UCSD-AML1 (cell line): ENCODE measurements at regions not wholly inside any gene's neighbourhood (a gene's known extent, or its start where the extent isn't known, plus 50 kb on each side); places are given as distances from the start of the nearest gene placed in this dataset.
"Not testable (repeated sequence)": the region's sequence is repeated elsewhere in the genome, so short reads cannot be mapped to it uniquely, and the experiment has no call there.

Source experiments
- DNase-seq: peaks from one replicate; lab custom pipeline; 2025; ENCODE audit not compliant: unreplicated experiment; lab: John Stamatoyannopoulos, UW

DNA sequence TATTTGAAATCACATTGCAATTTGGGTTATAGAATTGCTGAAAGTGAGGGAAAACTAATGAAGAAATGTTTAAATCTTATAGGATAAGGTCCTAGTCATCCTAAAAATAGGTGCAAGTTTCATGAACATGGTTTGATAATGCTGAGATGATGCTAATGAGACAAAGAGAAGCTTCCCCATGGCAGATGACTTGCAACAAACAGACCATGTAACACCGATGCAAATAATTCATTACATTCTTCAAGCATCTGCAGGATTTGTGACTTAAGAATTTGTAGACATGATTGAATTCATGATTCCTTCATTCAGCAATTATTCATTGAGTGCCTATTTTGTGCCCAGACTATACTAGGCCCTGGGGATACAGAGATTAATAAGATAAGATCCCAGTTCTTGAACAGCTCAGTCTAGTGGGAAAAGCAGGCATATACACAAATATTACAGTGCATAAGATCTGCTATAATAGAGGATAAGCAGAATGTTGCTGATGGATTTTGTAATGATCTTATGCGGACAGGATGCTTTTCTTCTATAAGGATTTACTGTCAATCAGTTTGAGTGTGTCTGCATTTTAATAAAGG lies 367.9 kb upstream of the GBE1 start:
- no peak for DNase-seq

DNA sequence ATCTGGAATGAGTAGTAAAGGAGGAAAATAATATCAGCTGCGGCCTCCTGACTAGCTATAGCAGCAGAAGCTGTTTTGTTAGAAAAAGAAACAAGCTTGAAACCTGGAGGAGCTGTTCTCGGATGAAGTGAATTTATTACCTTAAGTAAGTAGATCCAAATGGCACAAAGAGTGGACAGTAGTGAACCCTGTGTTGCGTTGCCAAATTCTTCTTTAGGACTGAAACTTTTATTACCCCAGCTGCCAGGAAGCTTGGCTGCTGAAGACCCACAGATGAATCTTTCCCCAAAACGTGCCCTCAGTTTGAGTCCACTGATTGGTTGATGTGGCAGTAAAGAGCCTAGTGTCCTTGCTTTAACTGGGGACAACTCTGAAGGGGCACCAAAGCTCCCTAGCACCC lies 366.8 kb upstream of the GBE1 start:
- peak; percentile 8 for DNase-seq

DNA sequence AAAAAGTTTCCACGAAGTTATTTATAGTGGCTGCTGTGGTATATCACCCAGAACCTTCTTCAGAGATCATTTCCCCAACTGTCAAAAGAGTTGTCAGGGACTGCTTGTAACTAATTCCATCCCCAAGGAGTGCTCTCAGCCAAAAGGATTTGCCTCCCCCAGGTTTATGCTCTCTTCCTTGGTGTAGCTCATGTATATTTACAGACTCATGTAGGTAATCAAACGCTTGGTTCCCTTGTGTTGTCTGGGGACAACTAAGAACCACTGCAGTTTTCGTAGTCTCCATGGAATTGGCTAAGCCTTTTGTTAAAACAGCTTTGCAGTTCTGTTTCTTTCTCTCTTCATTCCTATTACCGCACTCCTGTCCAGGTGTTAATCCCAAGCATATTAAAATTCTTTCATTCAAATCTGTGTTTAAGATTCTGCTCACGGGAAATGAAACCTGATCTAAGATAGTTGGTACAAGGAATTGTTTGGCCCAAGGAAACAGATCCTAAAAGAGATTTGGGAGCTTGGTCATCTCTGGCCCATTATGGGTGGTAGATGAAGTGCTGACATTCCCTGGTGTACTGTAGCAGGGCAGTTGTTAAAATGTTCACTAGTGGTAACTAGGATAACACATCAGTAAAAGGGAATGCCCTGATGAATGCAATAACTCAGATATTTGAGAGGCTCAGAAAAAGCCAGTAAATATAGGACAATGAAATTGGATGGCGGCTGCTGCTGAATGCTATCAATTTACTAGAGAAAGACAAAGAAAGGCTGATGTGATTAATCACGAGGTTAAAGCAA lies 361.3 kb upstream of the GBE1 start:
- DNase-seq = no peak

DNA sequence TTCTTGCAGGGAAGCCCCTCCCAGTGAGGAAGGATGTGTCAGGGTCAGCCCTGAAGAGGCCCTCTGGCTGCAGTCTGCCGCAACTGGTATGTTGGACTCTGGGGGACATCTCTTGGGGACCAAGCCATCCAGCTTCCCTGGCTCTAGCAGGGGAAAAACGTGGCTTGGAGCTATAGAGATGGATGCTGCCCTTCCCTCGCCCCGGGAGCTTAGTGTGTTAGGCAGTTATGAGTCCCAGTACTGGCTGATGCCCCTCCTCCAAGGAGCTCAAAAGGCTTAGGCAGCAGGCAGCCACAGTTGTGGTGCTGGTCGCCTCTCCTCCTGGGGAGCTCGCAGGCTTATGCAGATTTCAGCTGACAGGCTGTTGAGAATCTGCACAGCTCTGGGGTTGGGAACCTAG lies 353.1 kb upstream of the GBE1 start:
- DNase-seq = no peak

DNA sequence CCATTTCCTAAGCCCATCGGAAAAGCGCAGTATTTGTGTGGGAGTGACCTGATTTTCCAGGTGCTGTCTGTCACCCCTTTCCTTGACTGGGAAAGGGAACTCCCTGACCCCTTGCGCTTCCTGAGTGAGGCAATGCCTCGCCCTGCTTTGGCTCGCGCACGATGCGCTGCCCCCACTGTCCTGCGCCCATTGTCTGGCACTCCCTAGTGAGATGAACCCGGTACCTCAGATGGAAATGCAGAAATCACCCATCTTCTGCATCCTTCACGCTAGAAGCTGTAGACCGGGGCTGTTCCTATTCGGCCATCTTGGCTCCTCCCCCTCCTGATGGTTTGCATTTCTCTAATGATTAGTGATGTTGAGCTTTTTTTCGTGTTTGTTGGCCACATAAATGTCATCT lies 349.3 kb upstream of the GBE1 start:
- DNase-seq = not testable (repeated sequence)

DNA sequence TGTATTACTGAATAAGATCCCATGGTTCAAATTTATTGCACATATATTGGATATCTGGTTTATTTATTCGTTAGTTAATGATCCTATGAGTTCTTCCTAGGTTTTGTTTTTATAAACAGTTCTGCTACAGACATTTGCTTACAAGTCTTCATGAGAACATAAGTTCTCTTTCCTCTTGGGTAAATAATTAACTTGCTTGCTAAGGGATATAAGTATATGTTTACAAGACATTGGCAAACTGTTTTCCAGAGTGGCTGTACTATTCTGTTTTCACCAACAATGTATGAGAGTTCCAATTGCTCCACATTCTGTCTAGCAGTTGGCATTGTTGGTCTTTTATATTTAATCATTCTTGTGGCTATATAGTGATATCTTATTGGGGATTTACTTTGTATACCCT lies 341.8 kb upstream of the GBE1 start:
- DNase-seq = no peak

DNA sequence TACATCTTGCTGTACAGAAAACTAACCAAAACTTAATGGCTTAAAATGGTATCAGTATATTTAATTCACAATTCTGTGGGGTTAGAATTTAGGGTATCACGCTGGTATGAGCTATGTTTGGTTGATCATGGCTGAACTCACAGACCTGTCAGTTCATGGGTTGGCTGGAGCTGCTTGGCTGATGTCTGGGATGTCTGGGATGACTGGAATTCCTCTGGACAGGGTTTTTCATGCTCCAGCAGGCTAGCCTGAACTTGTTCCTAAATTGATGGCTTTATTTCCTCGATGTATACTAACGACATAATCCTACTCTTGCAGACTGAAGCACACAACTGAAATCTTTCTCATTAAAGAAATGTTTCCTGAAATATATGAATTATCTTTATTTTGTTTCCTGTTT lies 338.9 kb upstream of the GBE1 start:
- DNase-seq = no peak

DNA sequence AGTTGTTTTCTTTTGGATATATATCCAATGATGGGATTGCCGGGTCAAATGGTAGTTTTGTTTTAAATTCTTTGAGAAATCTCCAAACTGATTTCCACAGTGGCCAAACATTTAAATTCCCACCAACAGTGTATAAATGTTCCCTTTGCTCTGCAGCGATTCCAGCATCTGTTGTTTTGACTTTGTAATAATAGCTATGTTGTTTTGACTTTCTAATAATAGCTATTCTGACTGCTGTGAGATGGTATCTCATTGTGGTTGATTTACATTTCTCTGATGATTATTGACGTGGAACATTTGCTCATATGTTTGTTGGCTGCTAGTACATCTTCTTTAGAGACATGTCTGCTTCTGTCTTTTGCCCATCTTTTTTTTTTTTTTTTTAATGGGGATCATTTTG lies 332.2 kb upstream of the GBE1 start:
- DNase-seq = no peak

DNA sequence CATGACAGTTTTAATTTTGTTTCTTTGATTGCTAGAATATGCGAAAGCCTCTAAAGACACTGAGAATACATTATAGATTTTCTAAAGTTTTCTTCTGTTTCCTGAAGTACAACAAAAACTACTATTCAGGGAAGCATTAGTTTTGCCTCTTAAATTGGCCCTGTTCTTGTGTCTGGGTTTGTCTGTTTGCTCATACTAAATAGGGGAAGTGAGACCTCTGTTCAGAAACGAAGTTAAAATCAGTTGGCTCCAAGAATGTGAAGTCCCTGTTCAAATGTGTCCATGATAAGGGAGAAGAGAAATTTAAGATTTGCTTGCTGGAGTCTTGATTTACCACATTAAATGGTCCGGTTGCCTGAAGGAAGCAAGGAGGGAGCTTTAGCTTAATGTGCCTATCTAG lies 327.3 kb upstream of the GBE1 start:
- DNase-seq = no peak

DNA sequence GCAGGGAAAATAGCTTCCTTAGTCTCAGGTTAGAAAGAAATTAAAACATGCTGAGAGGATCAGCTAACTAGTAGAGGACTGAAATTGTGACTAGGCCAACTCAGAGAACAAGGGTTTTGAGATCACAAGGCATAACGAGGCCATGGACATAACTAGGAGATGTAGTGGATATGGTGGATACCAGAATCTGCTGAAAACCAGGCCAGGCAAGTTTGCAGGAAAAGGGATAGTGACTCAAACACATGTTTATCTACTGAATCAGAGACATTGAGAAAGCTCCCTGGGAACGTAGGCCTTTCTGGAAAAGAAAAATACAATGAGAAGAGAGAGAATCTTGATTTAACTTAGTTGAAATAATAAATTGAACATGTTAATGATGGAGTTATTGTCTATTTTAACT lies 326.5 kb upstream of the GBE1 start:
- no peak for DNase-seq

DNA sequence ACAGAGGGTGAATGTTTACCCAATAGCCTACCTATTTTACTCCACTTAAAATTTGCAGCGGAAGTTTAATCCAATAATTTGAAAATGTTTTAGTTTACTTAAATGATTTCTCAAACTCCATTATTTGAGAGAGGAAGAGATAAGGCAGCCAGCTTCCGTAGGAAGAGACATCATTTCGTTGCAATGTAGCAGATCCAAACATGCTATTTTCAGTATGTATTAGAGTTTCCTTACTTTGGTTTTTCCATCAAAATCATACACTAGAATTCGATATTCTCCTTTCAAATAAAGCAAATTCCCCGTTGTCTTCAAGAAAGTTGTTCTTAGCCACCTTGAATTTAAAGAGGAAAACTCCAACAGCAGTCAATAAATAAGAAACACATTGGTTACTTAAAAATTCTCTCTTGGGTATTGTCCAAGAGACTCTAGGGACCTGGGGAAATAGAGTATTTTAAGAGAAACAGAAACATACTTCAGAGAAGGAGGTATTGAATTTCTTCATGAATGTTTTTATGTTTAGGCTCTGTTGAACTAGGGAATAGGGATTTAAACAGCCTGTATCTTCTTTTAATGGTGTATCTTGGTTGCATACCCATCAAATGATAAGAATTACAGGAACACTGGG lies 324.5 kb upstream of the GBE1 start:
- no peak for DNase-seq

DNA sequence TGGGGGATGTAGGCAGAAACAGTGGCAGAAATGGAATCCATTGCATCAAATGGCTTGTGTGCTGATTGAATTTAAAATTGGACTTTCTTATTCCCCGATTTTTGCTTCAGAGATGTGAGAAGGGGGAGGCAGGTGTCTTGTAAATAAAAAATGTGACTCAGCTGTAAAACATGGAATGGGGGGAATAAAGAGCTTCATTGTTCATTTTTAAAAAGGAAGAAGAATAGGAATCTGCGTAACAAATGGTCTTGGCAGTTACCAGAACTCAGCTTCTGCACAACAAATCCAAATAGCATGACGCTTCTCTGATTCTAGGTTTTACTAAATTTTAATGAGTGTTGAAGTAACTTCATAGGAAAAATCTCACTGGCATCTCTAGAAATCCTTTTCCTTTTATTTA lies 323.9 kb upstream of the GBE1 start:
- DNase-seq = no peak

DNA sequence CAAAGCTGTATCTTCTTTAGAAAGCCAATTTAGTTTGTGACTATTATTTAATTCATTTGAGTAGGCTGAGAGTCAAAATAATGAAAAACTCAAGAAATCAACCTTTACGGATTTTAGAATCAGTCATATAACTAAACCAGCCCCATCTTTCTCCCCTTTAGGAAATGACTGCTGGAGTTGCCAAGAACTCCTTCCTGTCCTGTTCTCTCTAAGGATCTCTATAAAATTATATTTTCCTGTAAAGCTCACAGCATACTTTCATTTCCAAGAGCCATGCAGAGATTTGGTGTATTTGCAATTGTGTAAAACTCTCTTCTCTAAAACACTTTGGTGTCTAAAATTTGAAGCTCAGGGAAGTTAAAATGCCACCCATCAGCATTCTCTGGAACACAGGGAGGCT lies 323.4 kb upstream of the GBE1 start:
- DNase-seq = no peak

DNA sequence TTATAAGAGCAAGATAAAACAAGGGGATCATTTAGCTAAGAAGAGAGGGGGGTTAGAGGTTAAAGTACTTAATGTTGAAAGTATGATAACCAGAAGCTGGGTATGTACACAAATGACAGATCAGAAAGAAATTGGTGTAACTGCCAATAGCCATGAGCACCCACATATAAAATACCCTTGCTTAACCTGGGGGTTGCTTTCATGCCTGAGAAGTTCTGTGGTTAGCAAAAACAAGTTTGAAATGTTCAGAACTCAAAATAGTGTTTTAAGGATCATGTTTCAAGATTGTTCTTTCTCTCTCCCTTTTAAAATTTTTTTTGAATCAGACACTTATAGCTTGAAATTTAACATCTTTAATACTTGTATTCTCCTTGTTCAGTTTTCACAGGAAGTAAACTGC lies 321.4 kb upstream of the GBE1 start:
- no peak for DNase-seq

DNA sequence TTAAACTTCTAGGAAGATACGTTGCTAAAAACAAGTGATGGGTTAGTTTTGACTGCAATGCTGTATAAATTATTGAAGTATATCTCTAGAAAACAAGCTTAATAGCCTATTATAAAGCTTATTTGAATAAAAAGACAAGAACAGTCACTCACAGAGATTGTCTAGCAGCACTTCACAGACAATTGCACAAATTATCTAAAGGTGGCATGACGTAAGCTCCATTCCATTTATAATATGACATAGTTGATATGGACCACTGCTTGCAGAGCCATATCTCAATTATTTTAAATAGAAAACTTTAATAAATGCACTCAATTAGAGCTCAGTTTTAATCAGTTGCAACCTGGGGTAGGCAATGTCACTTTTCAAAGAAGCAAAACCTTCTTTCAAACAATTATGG lies 319.9 kb upstream of the GBE1 start:
- DNase-seq = no peak

DNA sequence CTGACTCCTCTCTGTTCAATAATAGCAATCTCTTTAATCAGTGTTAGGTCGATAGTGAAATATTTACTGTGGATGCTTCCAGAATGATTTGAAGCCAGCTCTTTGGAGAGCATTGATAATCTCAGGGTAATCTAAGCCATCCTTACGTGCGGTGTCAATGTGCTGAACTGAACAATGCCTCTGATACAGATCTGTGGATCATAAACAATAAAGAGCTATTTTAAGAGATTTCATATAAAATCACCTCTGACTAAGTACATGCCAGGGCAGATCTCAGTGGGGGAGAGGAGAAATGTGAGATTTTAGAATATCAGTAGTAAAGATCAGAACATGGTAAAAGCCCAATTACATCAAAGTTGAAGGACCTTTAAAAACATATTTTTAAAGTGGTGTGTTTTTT lies 319.3 kb upstream of the GBE1 start:
- no peak for DNase-seq

DNA sequence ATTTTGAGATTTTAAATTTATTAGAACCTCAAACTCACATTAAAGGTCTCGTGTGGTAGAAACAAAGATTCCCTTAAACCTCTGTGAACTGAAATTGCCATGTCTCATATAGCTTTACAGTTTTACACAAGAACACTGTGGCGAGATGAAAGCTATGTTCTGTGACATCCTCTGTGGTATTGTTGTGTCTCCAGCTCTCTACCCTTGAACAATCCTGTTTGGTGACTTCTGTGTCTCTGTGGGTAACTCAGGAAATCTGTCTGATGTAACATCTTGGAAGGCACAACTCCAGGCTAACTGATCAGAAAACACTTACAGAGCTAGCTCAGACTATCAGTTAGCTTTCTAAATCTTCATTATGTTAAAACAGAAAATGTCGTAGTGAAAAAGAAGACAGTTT lies 318.8 kb upstream of the GBE1 start:
- peak; percentile 4 for DNase-seq

DNA sequence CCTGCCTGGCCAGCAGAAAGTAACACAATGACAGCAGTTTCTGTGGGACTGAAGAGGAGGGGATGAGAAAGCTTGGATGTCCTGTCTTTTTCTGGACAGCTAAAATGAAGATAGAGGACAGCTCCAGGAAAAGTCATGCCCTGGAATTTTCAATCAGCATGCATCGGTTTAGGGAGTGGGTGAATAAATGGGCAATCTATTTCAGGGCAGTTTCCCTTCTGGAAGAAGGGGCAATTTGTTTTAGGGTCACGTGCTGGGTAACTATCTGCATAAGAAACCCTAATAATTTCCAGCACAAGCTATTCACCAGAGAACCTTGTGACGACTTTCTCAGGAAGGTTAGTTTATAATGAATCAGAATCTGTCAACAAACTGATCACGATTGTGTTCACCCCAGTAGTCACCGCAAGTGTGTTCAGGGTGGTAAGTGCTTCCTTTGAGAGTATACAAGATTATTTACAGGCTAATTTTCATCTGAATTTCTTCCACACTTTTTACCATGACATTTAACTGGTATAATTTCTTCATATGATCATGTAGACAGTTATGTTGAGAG lies 318.0 kb upstream of the GBE1 start:
- DNase-seq = no peak

DNA sequence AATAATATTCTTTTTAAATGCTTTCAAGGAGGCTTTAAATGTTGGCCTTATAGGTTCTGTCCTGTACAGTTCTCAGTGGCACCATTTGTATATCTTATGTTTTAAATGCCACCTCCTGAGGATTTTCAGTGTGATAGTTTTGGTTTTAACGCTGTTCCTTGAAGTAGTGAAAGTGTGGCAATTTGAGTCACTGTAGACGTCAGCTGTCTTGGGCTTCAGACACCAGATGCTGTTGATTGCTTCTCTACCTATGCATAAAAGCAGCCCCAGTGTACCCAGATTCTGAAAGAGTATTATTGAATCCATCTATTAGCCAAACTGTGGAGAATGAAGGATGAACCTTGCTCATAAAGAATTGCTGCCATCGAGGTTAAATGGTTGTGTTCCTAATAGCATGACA lies 316.8 kb upstream of the GBE1 start:
- DNase-seq = no peak

DNA sequence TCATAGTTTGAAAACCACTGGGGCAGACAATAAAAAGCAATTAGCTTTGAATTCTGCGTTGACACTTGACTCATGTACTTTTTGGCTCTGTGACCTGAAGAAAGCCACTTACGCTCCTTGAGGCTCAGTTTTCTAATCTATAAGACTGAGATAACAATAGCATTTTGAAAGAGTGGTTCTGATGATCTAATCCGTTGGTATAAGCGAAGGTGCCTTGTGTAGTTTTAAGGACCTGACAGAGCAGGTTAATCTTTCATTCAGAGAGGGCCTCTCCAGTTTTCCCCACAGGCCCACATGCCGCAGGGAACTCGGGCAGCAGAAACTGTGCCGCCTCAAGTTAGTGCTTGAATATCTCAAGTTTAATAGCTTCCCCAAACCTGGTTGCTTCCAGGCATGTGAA lies 306.0 kb upstream of the GBE1 start:
- no peak for DNase-seq

DNA sequence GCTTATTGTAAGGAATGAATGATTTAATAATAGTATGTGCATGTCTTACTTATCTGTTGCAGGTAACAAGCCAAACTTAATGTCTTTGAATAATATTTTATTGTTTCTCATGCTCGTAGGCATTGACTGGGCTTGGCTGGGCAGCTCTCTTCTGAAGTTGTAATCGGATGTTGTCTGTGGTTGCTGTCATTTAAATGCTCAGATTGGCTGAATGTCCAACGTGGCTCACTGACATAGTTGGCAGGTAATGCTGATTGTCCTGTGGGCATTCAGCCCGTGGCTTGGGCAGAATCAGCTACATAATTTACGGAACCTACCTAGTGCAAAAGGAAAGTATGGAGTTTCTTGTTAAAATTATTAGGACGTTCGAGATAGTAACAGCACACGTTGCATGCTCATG lies 297.4 kb upstream of the GBE1 start:
- DNase-seq = no peak

DNA sequence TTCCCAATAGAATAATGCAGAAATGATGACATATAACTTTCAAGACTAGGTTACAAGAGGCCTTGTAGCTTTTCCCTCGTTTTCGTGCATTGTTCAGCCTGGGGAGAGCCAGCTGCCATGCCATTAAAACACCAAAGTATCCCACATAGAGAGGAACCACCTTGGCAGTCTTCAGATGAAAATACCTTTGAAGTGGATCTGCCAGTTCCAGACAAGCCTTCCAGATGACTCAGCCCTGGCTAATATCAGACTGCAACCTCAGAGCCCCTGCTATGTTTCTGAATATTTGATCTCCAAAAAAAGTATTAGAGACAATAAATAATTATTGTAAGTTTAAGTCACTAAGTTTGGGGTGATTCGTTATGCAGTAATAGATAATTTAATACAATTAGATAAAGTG lies 294.3 kb upstream of the GBE1 start:
- no peak for DNase-seq
